Bone marrow (tissue), 2 donors: ENCODE measurements at regions not wholly inside any gene's neighbourhood (a gene's known extent, or its start where the extent isn't known, plus 50 kb on each side); places are given as distances from the start of the nearest gene placed in this dataset.

Experiments used
- DNase-seq, 2 donors: peaks; one replicate each; lab custom pipeline; 2025; lab: John Stamatoyannopoulos, UW

- DNase-seq = no peak
Measured at GRCh38 chr11:92703449-92703830, 266.0 kb upstream of the MTNR1B start.

- no peak for DNase-seq
Measured at GRCh38 chr11:92707173-92707619, 262.3 kb upstream of the MTNR1B start.

GRCh38 chr11:92707665-92708064, 261.8 kb upstream of the MTNR1B start:
- no peak for DNase-seq

DNA sequence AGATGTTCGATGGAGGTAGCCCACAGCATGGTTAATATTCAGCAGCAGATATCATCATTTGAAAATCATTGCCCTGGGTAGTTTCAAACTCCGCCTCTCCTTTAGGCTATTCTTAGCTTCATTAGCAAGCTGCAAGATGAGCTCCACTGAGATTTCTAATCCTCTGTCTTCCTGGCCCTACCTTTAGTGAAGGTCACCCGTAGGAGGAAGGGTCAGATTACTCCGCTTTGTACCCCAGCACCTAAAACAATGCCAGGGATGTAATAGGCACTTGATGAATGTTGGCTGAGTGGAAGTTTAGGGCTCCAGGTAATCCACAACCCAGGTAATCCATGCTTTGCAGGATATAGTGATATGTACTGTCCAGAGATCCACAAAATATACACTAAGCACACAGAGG, 260.1 kb upstream of the MTNR1B start:
- DNase-seq = no peak

GRCh38 chr11:92711926-92712325, 257.5 kb upstream of the MTNR1B start:
- DNase-seq = no peak

DNA sequence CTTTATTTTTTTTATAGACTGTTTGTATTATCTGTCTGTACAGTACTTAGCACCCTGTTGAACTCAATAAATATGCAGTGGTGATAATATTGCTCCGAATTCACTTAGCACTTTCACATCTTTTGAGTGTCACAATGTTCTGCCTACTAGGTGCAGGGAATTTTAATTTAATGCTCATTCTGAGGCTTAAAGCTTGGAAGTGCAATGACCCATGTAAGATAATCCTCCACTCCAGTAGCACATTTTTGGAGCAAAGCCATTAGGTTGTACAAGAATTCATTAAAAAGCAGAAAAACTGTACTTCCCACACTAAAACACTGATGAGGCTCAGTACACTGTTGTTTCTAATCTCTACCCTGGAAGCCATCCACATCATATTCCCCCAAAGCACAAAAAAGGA, 255.3 kb upstream of the MTNR1B start:
- no peak for DNase-seq

DNA sequence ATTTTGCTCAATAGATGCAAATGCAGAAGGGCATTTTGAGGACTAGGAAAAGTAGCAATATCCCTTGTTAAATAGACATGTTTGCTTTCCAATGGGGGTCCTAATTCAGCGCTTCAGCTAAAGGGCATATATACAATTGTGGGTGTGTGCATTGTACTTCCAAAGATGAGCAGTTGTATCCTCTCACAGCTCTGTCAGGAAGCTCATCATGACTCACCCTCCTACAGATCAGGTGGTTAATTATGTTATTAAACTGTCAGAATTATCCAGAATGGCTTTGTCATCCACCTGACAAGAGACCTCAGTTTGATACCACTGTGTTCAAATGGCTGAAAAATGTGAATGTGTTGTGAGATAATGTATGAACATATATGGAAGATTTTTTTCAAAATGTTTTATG, 252.2 kb upstream of the MTNR1B start:
- DNase-seq = no peak

DNA sequence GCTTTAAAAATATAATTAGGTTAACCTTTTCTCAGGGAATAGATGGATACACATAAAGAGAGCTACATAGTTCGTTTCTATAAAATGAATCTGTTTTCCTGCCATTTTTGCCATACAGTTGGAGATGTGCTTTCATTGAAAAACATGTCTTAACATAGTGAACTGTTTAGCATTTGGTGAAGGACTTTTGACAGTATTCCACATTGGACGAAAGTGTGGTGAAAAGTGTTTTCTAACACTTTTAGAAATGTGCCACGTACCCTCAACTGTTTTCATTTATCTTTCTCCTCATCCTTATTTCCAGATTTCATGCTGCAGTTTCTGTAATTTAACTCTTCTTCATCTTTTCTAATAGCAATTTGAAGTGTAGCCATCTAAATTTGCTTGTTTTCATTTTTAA, 249.1 kb upstream of the MTNR1B start:
- DNase-seq = no peak

- no peak for DNase-seq
Measured at GRCh38 chr11:92725352-92725751, 244.1 kb upstream of the MTNR1B start.

- DNase-seq = no peak
Measured at GRCh38 chr11:92727123-92727522, 242.3 kb upstream of the MTNR1B start.

DNA sequence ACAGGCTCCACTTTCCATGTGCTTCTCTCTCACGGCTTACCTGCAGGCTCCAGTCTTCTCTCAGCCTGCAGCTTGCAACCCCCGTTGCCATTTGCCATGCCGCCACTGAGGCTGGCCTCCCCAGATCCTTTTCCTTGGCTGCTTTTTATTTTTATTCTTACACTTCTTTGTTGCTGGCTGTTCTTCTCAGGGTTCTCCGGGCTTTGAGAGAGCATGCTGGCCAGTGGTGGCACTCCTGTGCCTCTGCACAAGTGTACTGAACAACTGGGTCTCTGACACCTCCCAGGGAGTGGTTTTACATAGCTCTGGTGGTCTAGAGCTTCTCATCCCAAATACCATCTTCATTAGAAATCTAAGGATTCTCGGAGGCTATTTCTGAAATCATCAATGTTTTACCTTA, 241.7 kb upstream of the MTNR1B start:
- no peak for DNase-seq

- no peak for DNase-seq
Measured at GRCh38 chr11:92728628-92729027, 240.8 kb upstream of the MTNR1B start.

DNA sequence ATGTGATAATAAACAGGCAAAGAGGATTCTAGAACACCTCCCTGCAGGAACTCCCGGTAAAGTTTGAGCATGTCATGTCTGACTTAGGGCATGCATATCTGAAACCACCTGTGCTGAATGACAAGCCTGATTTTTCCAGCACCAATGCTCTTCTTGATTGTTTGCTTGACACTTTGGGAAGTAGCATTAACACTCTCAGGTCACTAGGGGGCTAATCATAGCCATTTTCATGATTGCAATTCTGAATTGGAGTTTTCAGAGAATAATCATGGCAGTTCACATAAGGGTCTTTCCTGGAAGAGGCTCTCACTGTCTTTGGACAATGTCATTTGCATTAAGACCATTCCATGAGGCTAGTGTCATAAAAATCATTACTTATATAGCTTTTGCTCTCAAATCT, 234.4 kb upstream of the MTNR1B start:
- DNase-seq = no peak

DNA sequence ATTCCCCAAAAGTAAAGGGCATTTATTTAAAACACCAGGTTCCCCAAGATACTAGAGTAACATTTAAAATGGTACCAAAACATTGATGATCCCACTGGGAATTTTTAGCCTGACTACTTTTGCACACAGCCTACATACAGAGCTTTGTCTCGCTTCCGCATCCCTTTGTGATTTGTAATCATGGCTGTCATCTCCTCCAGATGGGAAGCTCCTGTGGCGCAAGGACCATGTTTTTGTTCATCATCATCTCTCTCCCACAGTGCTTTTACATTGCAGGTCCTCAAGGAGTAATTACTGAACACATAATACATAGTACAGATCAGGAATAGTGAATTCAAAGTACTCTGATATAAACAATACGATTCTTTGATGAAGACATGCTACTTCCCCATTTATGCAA, 231.2 kb upstream of the MTNR1B start:
- no peak for DNase-seq

GRCh38 chr11:92739041-92739440, 230.4 kb upstream of the MTNR1B start:
- no peak for DNase-seq

DNA sequence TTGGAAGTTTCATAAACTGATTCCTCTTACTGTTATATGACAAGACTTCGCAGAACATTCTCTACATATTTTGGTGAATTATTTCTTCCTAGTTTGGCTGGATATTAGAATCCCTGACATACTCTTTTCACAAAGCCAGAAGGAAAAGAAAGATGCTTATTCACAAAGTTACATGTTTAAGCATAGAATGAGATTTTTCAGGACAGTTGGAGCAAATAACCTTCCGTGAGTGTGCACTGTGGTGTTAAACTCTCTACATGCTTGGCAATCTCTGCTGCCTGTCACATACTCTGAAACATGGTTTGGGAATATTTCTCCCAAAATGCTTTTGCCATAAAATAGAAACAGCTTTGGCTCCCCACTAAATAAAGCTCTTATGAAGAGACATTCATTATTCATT, 230.0 kb upstream of the MTNR1B start:
- DNase-seq = no peak

DNA sequence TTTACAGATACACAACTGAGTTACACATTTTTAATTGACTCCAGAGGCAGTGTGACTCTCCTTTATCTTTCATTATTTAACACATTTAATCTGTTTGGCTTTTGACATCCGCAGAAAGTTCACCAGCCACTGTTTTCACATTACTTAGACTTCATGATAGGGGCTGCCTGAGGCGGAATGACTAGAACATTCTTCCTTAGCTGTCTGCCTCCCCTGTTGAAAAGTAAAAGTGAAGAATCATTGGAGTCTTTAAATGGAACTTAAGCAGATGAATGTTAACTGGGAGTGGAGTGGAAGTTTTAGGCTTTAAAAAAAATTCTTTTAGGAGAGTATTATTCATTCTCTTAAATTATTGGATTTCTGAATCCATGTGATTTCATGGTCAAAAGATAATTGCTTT, 229.2 kb upstream of the MTNR1B start:
- no peak for DNase-seq

DNA sequence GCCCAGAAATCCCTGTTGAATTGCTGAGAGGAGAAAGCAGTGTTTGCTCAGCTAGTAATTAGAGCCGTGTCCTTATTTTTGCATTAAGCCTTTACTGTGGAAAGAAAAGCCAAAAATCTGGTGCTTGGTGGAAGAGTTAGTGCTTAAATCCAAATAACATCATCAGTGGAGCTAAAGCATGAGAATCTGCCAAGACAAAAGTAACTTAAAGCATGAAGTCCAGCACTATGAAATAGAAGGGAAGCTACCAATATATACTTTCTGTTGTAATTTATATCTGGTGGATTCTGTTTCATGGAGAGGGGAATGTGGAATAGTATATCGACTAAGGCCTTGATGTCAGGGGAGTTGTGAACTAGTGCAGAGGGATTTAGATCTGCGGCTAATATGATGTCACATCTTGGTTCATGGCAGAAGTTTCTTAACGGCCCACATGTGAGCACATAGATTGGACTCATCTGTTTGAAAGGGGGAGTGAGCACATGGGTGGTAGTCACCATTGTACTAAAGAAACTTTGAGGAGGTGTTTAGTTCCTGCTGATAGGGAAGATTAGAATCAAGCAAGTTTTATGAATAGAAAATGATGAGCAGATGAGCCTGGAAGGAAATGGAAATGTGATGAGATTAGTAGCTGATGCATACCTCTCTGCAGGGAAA, 224.4 kb upstream of the MTNR1B start:
- DNase-seq = no peak

- DNase-seq = no peak
Measured at GRCh38 chr11:92750794-92751193, 218.7 kb upstream of the MTNR1B start.

DNA sequence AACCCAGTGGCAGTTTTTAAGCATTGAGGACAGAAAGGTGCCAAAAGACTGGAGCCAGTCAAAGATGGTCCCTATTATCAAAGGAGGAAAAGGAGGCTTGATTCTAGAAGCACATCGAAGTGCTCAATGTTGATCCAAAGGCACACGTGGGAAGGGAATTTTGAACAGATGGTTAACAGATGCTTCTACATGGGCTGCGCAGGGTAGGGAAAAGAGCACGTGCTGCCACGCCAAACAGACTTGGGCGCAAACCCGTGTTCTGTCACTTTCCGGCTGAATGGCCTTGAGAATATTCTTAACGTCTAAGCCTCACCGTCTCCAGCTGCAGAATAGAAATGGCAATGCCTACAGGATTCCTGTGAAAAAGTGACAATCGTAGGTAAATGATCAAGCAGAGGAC, 217.9 kb upstream of the MTNR1B start:
- DNase-seq = no peak

GRCh38 chr11:92752122-92752521, 217.3 kb upstream of the MTNR1B start:
- no peak for DNase-seq

- DNase-seq = no peak
Measured at GRCh38 chr11:92753161-92753560, 216.3 kb upstream of the MTNR1B start.

GRCh38 chr11:92758241-92758780, 211.1 kb upstream of the MTNR1B start:
- no peak for DNase-seq

DNA sequence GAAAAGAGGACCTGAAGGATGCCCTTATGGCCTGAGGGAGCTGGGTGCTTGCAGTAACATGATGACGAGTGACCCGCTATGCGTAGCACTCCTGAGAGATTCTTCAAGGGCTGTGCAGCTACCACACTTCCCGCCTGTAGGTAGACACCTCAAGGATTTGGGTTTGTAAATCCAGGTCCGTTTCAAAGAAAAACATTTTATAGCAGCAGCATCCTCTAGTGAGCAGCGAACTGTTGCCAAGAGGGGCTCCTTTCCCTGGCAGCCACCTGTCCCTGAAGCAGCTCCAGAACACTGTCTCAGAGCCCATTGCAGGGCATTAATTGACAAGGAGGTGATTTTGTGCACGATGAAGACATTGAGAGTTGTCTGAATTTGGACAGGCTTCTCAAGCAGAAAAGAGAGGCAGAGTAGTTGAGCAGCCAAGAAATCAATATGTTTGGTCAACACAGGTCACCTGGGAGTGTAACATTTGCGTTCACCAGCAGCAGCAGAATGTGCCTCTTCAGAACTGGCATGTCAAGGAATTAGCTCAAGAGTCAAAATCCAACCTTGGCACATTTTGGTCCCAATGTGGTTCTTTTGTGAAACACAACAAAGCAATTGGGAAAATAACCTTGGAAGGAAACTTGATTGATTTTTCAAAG, 209.8 kb upstream of the MTNR1B start:
- DNase-seq = no peak
